ENCODE measurements at regions not wholly inside any gene's neighbourhood (a gene's known extent, or its start where the extent isn't known, plus 50 kb on each side); places are given as distances from the start of the nearest gene placed in this dataset.

DNA sequence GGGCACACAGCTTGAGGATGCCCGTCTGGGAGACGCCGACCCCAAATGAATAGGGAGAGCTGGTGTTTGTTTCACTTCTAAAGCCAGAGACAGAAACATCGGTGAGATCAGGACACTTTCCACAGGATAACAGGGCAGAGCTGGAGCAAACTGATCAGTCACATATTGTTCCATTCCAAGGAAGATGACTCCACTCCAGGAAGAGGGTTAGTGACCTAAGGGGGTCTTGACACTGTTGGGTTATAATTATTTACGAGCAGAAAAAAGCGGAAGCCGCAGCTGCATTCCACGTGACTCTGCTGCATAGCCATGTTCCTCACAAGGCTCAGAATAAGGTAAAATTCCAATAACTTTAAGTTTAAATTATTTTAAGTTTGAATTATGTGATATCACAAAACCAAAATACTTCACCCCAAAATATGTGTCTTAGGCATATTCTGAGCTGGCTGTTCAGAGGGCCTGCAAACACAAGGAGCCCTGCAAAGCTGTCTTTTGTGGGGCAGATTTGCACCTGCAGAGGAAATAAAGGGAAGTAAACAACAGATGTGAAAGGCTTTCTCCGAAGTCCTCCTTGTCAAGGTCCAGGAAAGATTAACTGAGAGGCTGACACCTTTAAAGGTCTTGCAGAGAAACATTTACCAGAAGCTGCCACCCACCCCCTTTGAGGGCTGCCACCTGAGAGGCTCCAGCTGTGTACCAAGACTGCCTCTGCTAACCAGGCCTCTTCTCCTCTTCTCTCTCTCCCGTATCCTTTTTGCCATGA lies 819.2 kb downstream of the UQCRFS1 start:
- Histone ChIP-seq H3K4me1 (no peaks in the 10 kb centered on the region), H3K36me3 (no peaks in the 10 kb centered on the region), H3K4me3 (no peak overlapping the region), H3K27ac (no peak overlapping the region), H3K27me3 (peaks cover 0 to 3% (median 0%) of the 10 kb centered on the region in 3 donors), H3K9me3 (no peaks in the 10 kb centered on the region)
- intact Hi-C loops (cut with DNase I; ENCODE audit: low total_unique reads) (no loop called here), in situ Hi-C loops (cut with MboI; ENCODE audit: low sequenced_read_pairs in 4 of 4) (no loop called here)
- ATAC-seq (no peak), DNase-seq (no peak)
- TF ChIP-seq POLR2A (IDR thresholded peaks at IDR 0.05): no peak
- TF ChIP-seq, protein P1, sequence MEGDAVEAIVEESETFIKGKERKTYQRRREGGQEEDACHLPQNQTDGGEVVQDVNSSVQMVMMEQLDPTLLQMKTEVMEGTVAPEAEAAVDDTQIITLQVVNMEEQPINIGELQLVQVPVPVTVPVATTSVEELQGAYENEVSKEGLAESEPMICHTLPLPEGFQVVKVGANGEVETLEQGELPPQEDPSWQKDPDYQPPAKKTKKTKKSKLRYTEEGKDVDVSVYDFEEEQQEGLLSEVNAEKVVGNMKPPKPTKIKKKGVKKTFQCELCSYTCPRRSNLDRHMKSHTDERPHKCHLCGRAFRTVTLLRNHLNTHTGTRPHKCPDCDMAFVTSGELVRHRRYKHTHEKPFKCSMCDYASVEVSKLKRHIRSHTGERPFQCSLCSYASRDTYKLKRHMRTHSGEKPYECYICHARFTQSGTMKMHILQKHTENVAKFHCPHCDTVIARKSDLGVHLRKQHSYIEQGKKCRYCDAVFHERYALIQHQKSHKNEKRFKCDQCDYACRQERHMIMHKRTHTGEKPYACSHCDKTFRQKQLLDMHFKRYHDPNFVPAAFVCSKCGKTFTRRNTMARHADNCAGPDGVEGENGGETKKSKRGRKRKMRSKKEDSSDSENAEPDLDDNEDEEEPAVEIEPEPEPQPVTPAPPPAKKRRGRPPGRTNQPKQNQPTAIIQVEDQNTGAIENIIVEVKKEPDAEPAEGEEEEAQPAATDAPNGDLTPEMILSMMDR (IDR thresholded peaks at IDR 0.05 in 4 of 5, conservative IDR thresholded peaks at IDR 0.05 in 1 of 5): no peak

DNA sequence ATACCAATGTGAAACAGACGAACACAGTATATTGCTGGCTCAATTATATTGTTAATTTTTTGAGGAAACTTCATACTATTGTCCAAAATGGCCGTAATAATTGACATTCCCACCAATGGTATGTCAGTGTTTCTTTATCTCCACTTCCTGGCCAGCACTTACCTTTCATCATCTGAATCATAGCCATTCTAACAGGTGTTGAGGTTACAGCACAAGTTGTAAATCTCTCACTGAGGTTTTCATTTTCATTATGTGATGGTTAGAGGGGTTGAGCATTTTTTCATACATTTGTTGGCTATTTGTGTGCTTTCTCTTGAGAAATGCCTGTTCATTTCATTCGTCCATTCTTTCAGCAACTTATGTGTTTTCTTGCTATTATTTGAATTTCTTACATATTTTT lies 824.0 kb downstream of the UQCRFS1 start:
- Histone ChIP-seq H3K4me3 (no peak overlapping the region), H3K4me1 (no peaks in the 10 kb centered on the region), H3K27ac (no peak overlapping the region), H3K36me3 (no peaks in the 10 kb centered on the region), H3K27me3 (peaks cover 0 to 3% (median 0%) of the 10 kb centered on the region in 3 donors), H3K9me3 (no peaks in the 10 kb centered on the region)
- no peak for ATAC-seq
- in situ Hi-C loops (cut with MboI; ENCODE audit: low sequenced_read_pairs in 4 of 4): no loop called here
- intact Hi-C loops (cut with DNase I; ENCODE audit: low total_unique reads): no loop called here
- no peak for TF ChIP-seq POLR2A (IDR thresholded peaks at IDR 0.05)
- TF ChIP-seq, protein P1 (IDR thresholded peaks at IDR 0.05 in 4 of 5, conservative IDR thresholded peaks at IDR 0.05 in 1 of 5): no peak
- no peak for DNase-seq

DNA sequence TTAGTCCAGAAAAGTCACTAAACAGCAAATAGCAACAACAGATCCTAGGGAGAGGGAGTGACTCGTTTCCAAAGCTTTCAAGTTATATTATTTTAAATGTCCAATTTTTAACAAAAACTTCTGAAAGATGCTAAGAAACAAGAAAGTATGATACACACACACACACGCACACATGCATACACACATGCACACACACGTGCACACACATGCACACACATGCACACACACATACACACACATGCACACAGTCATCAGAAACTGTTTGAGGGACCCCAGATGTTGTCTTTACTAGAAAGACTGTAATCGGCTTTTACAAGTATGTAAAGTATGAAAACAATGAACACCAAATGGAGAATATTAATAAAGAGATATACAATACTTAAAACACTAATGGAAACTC lies 825.4 kb downstream of the UQCRFS1 start:
- intact Hi-C loops (cut with DNase I; ENCODE audit: low total_unique reads) (no loop called here), in situ Hi-C loops (cut with MboI; ENCODE audit: low sequenced_read_pairs in 4 of 4) (no loop called here)
- ATAC-seq (no peak), DNase-seq (no peak)
- no peaks in the 10 kb centered on the region for H3K9me3 ChIP-seq
- TF ChIP-seq, protein P1 (IDR thresholded peaks at IDR 0.05 in 4 of 5, conservative IDR thresholded peaks at IDR 0.05 in 1 of 5): no peak
- TF ChIP-seq POLR2A (IDR thresholded peaks at IDR 0.05): no peak
- peaks cover 0 to 3% (median 0%) of the 10 kb centered on the region in 3 donors for H3K27me3 ChIP-seq
- no peaks in the 10 kb centered on the region for H3K36me3 ChIP-seq
- H3K4me3 ChIP-seq: no peak overlapping the region
- no peak overlapping the region for H3K27ac ChIP-seq
- no peaks in the 10 kb centered on the region for H3K4me1 ChIP-seq

DNA sequence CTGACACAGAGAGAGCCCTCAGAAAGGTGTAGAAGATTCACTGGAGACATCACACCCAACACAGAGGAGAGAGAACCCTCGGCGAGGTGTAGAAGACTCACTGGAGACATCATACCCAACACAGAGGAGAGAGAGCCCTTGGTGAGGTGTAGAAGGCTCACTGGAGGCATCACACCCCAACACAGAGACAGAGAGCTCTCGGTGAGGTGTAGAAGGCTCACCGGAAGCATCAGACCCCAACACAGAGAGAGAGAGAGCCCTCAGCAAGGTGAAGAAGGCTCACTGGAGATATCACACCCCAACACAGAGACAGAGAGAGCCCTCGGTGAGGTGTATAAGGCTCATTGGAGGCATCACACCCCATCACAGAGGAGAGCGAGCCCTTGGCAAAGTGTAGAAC lies 826.5 kb downstream of the UQCRFS1 start:
- intact Hi-C loops (cut with DNase I; ENCODE audit: low total_unique reads): no loop called here
- Histone ChIP-seq H3K36me3 (no peaks in the 10 kb centered on the region), H3K27ac (no peak overlapping the region), H3K4me1 (no peaks in the 10 kb centered on the region), H3K4me3 (no peak overlapping the region), H3K27me3 (peaks cover 0 to 3% (median 0%) of the 10 kb centered on the region in 3 donors), H3K9me3 (no peaks in the 10 kb centered on the region)
- no peak for TF ChIP-seq POLR2A (IDR thresholded peaks at IDR 0.05)
- TF ChIP-seq, protein P1 (IDR thresholded peaks at IDR 0.05 in 4 of 5, conservative IDR thresholded peaks at IDR 0.05 in 1 of 5): no peak
- in situ Hi-C loops (cut with MboI; ENCODE audit: low sequenced_read_pairs in 4 of 4): no loop called here
- DNase-seq (no peak), ATAC-seq (no peak)

Data from gastrocnemius medialis (tissue), 4 donors.